HEK293T (cell line): ENCODE measurements at regions not wholly inside any gene's neighbourhood (a gene's known extent, or its start where the extent isn't known, plus 50 kb on each side); places are given as distances from the start of the nearest gene placed in this dataset.

ENCODE experiments used
- ARNT ChIP-seq: fragments of 450-650 bp; IDR thresholded peaks from 2 replicates; pipeline ENCODE4 v1.6.1; 2017; ENCODE audit warnings: mild to moderate bottlenecking
- FOXA1 ChIP-seq: fragments of 450-650 bp; IDR thresholded peaks from 2 replicates; pipeline ENCODE4 v1.6.1; 2016; ENCODE audit warnings: mild to moderate bottlenecking
- FOXM1 ChIP-seq: fragments of 450-650 bp; IDR thresholded peaks from 2 replicates; pipeline ENCODE4 v1.6.1; 2017; ENCODE audit warnings: mild to moderate bottlenecking, borderline replicate concordance
- L3MBTL2 ChIP-seq: fragments of 450-650 bp; conservative IDR thresholded peaks from 2 replicates; pipeline ENCODE4 v1.6.1; 2016; ENCODE audit warnings: mild to moderate bottlenecking
- SP1 ChIP-seq: fragments of 450-650 bp; IDR thresholded peaks from 2 replicates; pipeline ENCODE4 v1.6.1; 2017
- TARDBP ChIP-seq: fragments of 450-650 bp; IDR thresholded peaks from 2 replicates; pipeline ENCODE4 v1.6.1; 2016
- ZNF384 ChIP-seq: fragments of 450-650 bp; IDR thresholded peaks from 2 replicates; pipeline ENCODE4 v1.6.1; 2016
- TF ChIP-seq, protein P1 (sequence below): fragments of 450-650 bp; IDR thresholded peaks from 2 replicates; pipeline ENCODE4 v1.6.1; 2016

- TF ChIP-seq ZNF384 (no peak), SP1 (no peak), FOXM1 (no peak), L3MBTL2 (no peak), ARNT (no peak), TARDBP (no peak), FOXA1 (no peak)
- TF ChIP-seq, protein P1, sequence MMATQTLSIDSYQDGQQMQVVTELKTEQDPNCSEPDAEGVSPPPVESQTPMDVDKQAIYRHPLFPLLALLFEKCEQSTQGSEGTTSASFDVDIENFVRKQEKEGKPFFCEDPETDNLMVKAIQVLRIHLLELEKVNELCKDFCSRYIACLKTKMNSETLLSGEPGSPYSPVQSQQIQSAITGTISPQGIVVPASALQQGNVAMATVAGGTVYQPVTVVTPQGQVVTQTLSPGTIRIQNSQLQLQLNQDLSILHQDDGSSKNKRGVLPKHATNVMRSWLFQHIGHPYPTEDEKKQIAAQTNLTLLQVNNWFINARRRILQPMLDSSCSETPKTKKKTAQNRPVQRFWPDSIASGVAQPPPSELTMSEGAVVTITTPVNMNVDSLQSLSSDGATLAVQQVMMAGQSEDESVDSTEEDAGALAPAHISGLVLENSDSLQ, result no peak
These were observed 99.4 kb upstream of the IQSEC1 start for GRCh38 chr3:13172644-13173013.
